ENCODE measurements at regions not wholly inside any gene's neighbourhood (a gene's known extent, or its start where the extent isn't known, plus 50 kb on each side); places are given as distances from the start of the nearest gene placed in this dataset.

GRCh38 chr10:21385536-21385935 lies 139.9 kb downstream of the SKIDA1 start:
- no peak for TF ChIP-seq CTCF (IDR thresholded peaks at IDR 0.05 in 8 of 11, conservative IDR thresholded peaks at IDR 0.05 in 3 of 11)
- TF ChIP-seq POLR2A (IDR thresholded peaks at IDR 0.05) = no peak
- no peak for TF ChIP-seq POLR2AphosphoS5 (IDR thresholded peaks at IDR 0.05)
